ENCODE measurements at regions not wholly inside any gene's neighbourhood (a gene's known extent, or its start where the extent isn't known, plus 50 kb on each side); places are given as distances from the start of the nearest gene placed in this dataset.

GRCh38 chr20:56945057-56945456 lies 316.0 kb downstream of the TFAP2C start:
- ChIA-PET POLR2A (no interaction called here), CTCF (no interaction called here)
- no peak for TF ChIP-seq CTCF (IDR thresholded peaks at IDR 0.05; ENCODE audit: control extremely low read depth, extremely low read depth, low read depth, missing control alignments)
- no peak for DNase-seq (ENCODE audit: extremely low spot score)

GRCh38 chr20:56945901-56946300 lies 316.8 kb downstream of the TFAP2C start:
- POLR2A ChIA-PET: no interaction called here
- CTCF ChIA-PET: no interaction called here
- DNase-seq (ENCODE audit: extremely low spot score): no peak
- TF ChIP-seq CTCF (IDR thresholded peaks at IDR 0.05; ENCODE audit: control extremely low read depth, extremely low read depth, low read depth, missing control alignments): no peak

- ChIA-PET CTCF (no interaction called here), POLR2A (no interaction called here)
- no peak for TF ChIP-seq CTCF (IDR thresholded peaks at IDR 0.05; ENCODE audit: control extremely low read depth, extremely low read depth, low read depth, missing control alignments)
- no peak for DNase-seq (ENCODE audit: extremely low spot score)
These were observed 317.1 kb downstream of the BMP7 start for GRCh38 chr20:56949318-56949717.

GRCh38 chr20:56952258-56953047 lies 314.0 kb downstream of the BMP7 start:
- DNase-seq (ENCODE audit: extremely low spot score): no peak
- no peak for TF ChIP-seq CTCF (IDR thresholded peaks at IDR 0.05; ENCODE audit: control extremely low read depth, extremely low read depth, low read depth, missing control alignments)
- ChIA-PET POLR2A (no interaction called here), CTCF (no interaction called here)

GRCh38 chr20:56953048-56953586 lies 313.3 kb downstream of the BMP7 start:
- no peak for TF ChIP-seq CTCF (IDR thresholded peaks at IDR 0.05; ENCODE audit: control extremely low read depth, extremely low read depth, low read depth, missing control alignments)
- POLR2A ChIA-PET: no interaction called here
- CTCF ChIA-PET: no interaction called here
- no peak for DNase-seq (ENCODE audit: extremely low spot score)

- ChIA-PET CTCF (interaction anchor here (1.4 kb wide), 1 partner anchor 9 kb away, joined by 5 read pairs; no protein-coding TSS in a partner anchor), POLR2A (no interaction called here)
- TF ChIP-seq CTCF (IDR thresholded peaks at IDR 0.05; ENCODE audit: control extremely low read depth, extremely low read depth, low read depth, missing control alignments): no peak
- DNase-seq (ENCODE audit: extremely low spot score): no peak
These were observed 311.6 kb downstream of the BMP7 start for GRCh38 chr20:56954797-56955196.
